ENCODE measurements at regions not wholly inside any gene's neighbourhood (a gene's known extent, or its start where the extent isn't known, plus 50 kb on each side); places are given as distances from the start of the nearest gene placed in this dataset.

- no peak for DNase-seq (ENCODE audit: low read depth in 1 of 2, low spot score in 1 of 2)
- no peak for TF ChIP-seq JUND (IDR thresholded peaks at IDR 0.05; ENCODE audit: low read depth)
- in situ Hi-C loops (cut with HindIII; ENCODE audit: low pct_unique_long_range_greater_than_20kb, low sequenced_read_pairs), result no loop called here
These were observed 223.7 kb upstream of the FAT4 start for GRCh38 chr4:125091101-125091500.

- no peak for TF ChIP-seq JUND (IDR thresholded peaks at IDR 0.05; ENCODE audit: low read depth)
- DNase-seq (ENCODE audit: low read depth in 1 of 2, low spot score in 1 of 2), result no peak
- in situ Hi-C loops (cut with HindIII; ENCODE audit: low pct_unique_long_range_greater_than_20kb, low sequenced_read_pairs), result no loop called here
These were observed 230.1 kb upstream of the FAT4 start for GRCh38 chr4:125084608-125085007.

GRCh38 chr4:125082729-125083417 is 231.9 kb upstream of the FAT4 start:
- no peak for TF ChIP-seq JUND (IDR thresholded peaks at IDR 0.05; ENCODE audit: low read depth)
- no peak for DNase-seq (ENCODE audit: low read depth in 1 of 2, low spot score in 1 of 2)
- in situ Hi-C loops (cut with HindIII; ENCODE audit: low pct_unique_long_range_greater_than_20kb, low sequenced_read_pairs), result no loop called here

GRCh38 chr4:125072269-125072668 is 242.5 kb upstream of the FAT4 start:
- in situ Hi-C loops (cut with HindIII; ENCODE audit: low pct_unique_long_range_greater_than_20kb, low sequenced_read_pairs), result no loop called here
- no peak for TF ChIP-seq JUND (IDR thresholded peaks at IDR 0.05; ENCODE audit: low read depth)
- DNase-seq (ENCODE audit: low read depth in 1 of 2, low spot score in 1 of 2), result no peak

- DNase-seq (ENCODE audit: low read depth in 1 of 2, low spot score in 1 of 2), result peak in 1 of 2 experiments; percentile 47
- TF ChIP-seq JUND (IDR thresholded peaks at IDR 0.05; ENCODE audit: low read depth), result no peak
- in situ Hi-C loops (cut with HindIII; ENCODE audit: low pct_unique_long_range_greater_than_20kb, low sequenced_read_pairs), result no loop called here
These were observed 243.9 kb upstream of the FAT4 start for GRCh38 chr4:125070861-125071260.

GRCh38 chr4:125062115-125063050 is 252.4 kb upstream of the FAT4 start:
- no peak for TF ChIP-seq JUND (IDR thresholded peaks at IDR 0.05; ENCODE audit: low read depth)
- in situ Hi-C loops (cut with HindIII; ENCODE audit: low pct_unique_long_range_greater_than_20kb, low sequenced_read_pairs), result no loop called here
- DNase-seq (ENCODE audit: low read depth in 1 of 2, low spot score in 1 of 2), result no peak

- DNase-seq (ENCODE audit: low read depth in 1 of 2, low spot score in 1 of 2), result no peak
- TF ChIP-seq JUND (IDR thresholded peaks at IDR 0.05; ENCODE audit: low read depth), result no peak
- in situ Hi-C loops (cut with HindIII; ENCODE audit: low pct_unique_long_range_greater_than_20kb, low sequenced_read_pairs), result no loop called here
These were observed 254.4 kb upstream of the FAT4 start for GRCh38 chr4:125060376-125060775.

GRCh38 chr4:125049711-125050110 is 265.0 kb upstream of the FAT4 start:
- no peak for DNase-seq (ENCODE audit: low read depth in 1 of 2, low spot score in 1 of 2)
- TF ChIP-seq JUND (IDR thresholded peaks at IDR 0.05; ENCODE audit: low read depth), result no peak
- in situ Hi-C loops (cut with HindIII; ENCODE audit: low pct_unique_long_range_greater_than_20kb, low sequenced_read_pairs), result no loop called here

- in situ Hi-C loops (cut with HindIII; ENCODE audit: low pct_unique_long_range_greater_than_20kb, low sequenced_read_pairs), result no loop called here
- TF ChIP-seq JUND (IDR thresholded peaks at IDR 0.05; ENCODE audit: low read depth), result no peak
- no peak for DNase-seq (ENCODE audit: low read depth in 1 of 2, low spot score in 1 of 2)
These were observed 269.4 kb upstream of the FAT4 start for GRCh38 chr4:125045311-125045710.

GRCh38 chr4:125044886-125045285 is 269.9 kb upstream of the FAT4 start:
- TF ChIP-seq JUND (IDR thresholded peaks at IDR 0.05; ENCODE audit: low read depth), result no peak
- in situ Hi-C loops (cut with HindIII; ENCODE audit: low pct_unique_long_range_greater_than_20kb, low sequenced_read_pairs), result no loop called here
- DNase-seq (ENCODE audit: low read depth in 1 of 2, low spot score in 1 of 2), result no peak

- DNase-seq (ENCODE audit: low read depth in 1 of 2, low spot score in 1 of 2), result no peak
- no peak for TF ChIP-seq JUND (IDR thresholded peaks at IDR 0.05; ENCODE audit: low read depth)
- in situ Hi-C loops (cut with HindIII; ENCODE audit: low pct_unique_long_range_greater_than_20kb, low sequenced_read_pairs), result no loop called here
These were observed 271.3 kb upstream of the FAT4 start for GRCh38 chr4:125043486-125043885.

GRCh38 chr4:125042041-125042440 is 272.7 kb upstream of the FAT4 start:
- no peak for DNase-seq (ENCODE audit: low read depth in 1 of 2, low spot score in 1 of 2)
- no peak for TF ChIP-seq JUND (IDR thresholded peaks at IDR 0.05; ENCODE audit: low read depth)

GRCh38 chr4:125041372-125041930 is 273.3 kb upstream of the FAT4 start:
- DNase-seq (ENCODE audit: low read depth in 1 of 2, low spot score in 1 of 2), result no peak
- in situ Hi-C loops (cut with HindIII; ENCODE audit: low pct_unique_long_range_greater_than_20kb, low sequenced_read_pairs), result no loop called here

More at GRCh38 chr4:125042041-125042440, 272.7 kb upstream of the FAT4 start:
- in situ Hi-C loops (cut with HindIII; ENCODE audit: low pct_unique_long_range_greater_than_20kb, low sequenced_read_pairs), result no loop called here

More at GRCh38 chr4:125041372-125041930, 273.3 kb upstream of the FAT4 start:
- TF ChIP-seq JUND (IDR thresholded peaks at IDR 0.05; ENCODE audit: low read depth), result no peak

Measured in T47D (cell line).